ENCODE measurements at regions not wholly inside any gene's neighbourhood (a gene's known extent, or its start where the extent isn't known, plus 50 kb on each side); places are given as distances from the start of the nearest gene placed in this dataset.

DNA sequence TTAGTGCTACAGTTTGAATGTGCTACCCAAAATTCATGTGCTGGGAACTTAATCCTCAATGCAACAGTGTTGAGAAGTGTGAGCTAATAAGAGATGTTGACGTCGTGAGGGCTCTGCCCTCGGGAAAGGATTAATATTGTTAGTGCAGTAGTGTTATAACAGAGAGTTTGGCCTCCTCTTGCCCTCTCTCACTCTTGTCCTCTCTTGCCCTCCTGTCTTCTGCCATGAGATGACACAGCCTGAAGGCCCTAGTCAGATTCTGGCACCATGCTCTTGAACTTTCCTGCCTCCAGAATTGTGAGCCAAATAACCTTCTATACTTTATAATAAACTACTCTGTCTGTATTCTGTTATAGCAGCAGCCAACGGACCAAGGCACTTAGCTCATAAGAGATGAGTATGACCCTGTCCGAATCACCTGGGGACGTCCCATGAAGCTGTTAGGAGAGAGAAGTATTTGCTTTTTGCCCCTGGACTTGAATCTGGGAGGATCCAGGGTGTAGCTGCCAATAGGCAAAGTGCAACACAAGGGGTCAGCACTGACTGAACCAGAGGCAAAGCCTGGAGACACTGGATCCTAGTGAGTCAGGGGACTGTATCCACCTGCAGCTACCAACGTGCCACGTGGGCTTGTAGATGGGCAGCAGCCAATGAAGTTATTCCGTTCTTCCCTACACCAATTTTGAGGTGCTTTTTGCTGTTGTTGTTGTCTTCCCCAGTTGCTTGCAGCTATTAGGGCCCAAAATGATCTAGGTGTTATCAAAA, 233.7 kb downstream of the THBS2 start:
- Mint-ChIP-seq H3K27me3 (ENCODE audit: low read depth) (no peaks in the 10 kb centered on the region), H3K36me3 (peaks cover 2% of the 10 kb centered on the region), H3K4me1 (no peaks in the 10 kb centered on the region), H3K27ac (no peak overlapping the region), H3K4me3 (no peak overlapping the region), H3K9me3 (peaks cover 27% of the 10 kb centered on the region)
- DNase-seq (ENCODE audit: low spot score in 2 of 2, unreplicated experiment in 2 of 2): no peak
- TF ChIP-seq, protein P1, sequence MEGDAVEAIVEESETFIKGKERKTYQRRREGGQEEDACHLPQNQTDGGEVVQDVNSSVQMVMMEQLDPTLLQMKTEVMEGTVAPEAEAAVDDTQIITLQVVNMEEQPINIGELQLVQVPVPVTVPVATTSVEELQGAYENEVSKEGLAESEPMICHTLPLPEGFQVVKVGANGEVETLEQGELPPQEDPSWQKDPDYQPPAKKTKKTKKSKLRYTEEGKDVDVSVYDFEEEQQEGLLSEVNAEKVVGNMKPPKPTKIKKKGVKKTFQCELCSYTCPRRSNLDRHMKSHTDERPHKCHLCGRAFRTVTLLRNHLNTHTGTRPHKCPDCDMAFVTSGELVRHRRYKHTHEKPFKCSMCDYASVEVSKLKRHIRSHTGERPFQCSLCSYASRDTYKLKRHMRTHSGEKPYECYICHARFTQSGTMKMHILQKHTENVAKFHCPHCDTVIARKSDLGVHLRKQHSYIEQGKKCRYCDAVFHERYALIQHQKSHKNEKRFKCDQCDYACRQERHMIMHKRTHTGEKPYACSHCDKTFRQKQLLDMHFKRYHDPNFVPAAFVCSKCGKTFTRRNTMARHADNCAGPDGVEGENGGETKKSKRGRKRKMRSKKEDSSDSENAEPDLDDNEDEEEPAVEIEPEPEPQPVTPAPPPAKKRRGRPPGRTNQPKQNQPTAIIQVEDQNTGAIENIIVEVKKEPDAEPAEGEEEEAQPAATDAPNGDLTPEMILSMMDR (IDR thresholded peaks at IDR 0.05; ENCODE audit: unreplicated experiment): no peak

DNA sequence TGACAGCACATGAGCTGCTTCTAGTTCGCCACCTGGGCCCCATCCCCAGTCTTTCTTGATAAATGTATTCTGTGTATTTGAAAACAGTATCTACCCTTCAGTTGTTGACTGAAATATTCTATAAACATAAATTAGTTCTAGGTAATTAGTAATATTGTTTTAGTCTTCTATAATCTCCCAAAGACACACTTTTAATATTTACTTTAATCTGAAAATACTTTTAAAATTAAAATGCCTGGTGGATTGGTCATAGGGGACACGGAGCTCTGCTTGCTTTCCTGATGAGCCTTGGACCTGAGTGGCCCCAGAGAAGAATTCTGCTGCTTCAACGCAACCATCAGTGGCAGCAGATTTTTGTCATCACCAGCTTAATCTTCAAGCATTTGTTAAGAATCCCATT, 234.5 kb downstream of the THBS2 start:
- TF ChIP-seq, protein P1 (IDR thresholded peaks at IDR 0.05; ENCODE audit: unreplicated experiment): no peak
- DNase-seq (ENCODE audit: low spot score in 2 of 2, unreplicated experiment in 2 of 2): no peak
- Mint-ChIP-seq H3K36me3 (peaks cover 2% of the 10 kb centered on the region), H3K4me3 (no peak overlapping the region), H3K4me1 (no peaks in the 10 kb centered on the region), H3K9me3 (peaks cover 27% of the 10 kb centered on the region), H3K27ac (no peak overlapping the region), H3K27me3 (ENCODE audit: low read depth) (no peaks in the 10 kb centered on the region)

DNA sequence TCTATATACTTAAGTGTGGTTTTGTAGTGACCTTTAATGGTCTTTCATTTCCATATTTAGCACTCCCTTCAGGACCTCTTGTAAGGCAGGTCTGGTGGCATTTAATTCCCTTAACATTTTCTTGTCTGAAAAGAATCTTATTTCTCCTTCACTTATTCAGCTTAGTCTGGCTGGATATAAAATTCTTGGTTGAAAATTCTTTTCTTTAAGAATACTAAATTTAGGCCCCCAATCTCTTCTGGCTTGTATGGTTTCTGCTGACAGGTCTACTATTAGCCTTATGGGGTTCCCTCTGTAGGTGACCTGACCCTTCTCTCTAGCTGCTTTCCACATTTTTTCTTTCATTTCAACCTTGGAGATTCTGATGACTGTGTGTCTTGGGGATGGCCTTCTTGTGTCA, 236.9 kb downstream of the THBS2 start:
- DNase-seq (ENCODE audit: low spot score in 2 of 2, unreplicated experiment in 2 of 2): no peak
- TF ChIP-seq, protein P1 (IDR thresholded peaks at IDR 0.05; ENCODE audit: unreplicated experiment): no peak
- Mint-ChIP-seq H3K27me3 (ENCODE audit: low read depth) (no peaks in the 10 kb centered on the region), H3K4me1 (no peaks in the 10 kb centered on the region), H3K9me3 (peaks cover 27% of the 10 kb centered on the region), H3K36me3 (peaks cover 2% of the 10 kb centered on the region), H3K27ac (no peak overlapping the region), H3K4me3 (no peak overlapping the region)

DNA sequence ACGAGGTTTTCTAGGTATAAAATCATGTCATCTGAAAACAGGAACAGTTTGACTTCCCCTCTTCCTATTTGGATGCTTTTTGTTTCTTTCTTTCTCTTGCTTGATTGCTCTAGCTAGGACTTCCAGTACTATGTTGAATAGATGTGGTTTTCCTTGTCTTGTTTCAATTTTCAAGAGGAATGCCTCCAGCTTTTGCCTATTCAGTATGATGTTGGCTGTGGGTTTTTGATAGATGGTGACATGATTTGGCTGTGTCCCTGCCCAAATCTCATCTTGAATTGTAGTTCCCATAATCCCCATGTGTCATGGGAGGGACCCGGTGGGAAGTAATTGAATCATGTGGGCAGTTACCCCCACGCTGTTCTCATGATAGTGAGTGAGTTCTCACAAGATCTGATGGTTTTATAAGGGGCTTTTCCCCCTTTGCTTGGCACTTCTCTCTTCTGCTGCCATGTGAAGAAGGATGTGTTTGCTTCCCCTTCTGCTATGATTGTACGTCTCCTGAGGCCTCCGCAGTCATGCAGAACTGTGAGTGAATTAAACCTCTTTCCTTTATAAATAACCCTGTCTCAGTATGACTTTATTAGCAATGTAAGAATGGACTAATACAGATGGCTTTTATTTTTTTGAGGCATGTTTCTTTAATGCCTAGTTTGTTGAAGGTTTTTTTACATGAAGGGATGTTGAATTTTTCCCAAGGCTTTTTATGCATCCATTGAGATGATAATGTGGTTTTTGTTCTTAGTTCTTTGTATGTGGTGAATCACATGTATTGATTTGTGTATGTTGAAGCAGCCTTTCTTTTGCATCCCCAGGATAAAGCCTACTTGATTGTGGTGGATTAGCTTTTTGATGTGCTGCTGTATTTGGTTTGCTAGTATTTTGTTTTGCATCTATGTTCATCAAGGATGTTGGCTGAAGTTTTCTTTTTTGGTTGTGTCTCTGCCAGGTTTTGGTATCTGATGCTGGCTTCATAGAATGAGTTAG, 239.1 kb downstream of the THBS2 start:
- Mint-ChIP-seq H3K36me3 (peaks cover 2% of the 10 kb centered on the region), H3K9me3 (peaks cover 27% of the 10 kb centered on the region), H3K27me3 (ENCODE audit: low read depth) (no peaks in the 10 kb centered on the region), H3K4me1 (no peaks in the 10 kb centered on the region), H3K27ac (no peak overlapping the region), H3K4me3 (no peak overlapping the region)
- DNase-seq (ENCODE audit: low spot score in 2 of 2, unreplicated experiment in 2 of 2): no peak
- TF ChIP-seq, protein P1 (IDR thresholded peaks at IDR 0.05; ENCODE audit: unreplicated experiment): no peak

DNA sequence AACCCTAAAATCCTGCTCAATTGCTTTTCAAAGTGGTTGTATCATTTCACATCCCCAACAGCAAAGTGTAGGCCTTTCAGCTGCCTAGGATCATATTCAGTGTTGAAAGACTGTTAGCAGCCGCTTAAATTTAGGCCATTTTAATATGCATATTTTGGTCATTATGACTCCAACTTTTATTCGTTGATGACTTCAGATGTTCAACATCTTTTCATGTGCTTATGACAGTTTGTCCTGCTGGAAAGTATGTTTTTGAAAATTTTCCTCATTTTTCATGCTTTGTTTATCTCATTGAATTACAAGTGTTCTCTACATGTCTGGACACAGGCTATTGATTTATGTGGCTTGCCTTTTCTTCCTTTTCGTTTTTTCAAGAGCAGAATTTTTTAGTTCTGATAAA, 244.0 kb downstream of the THBS2 start:
- no peaks in the 10 kb centered on the region for H3K4me1 Mint-ChIP-seq
- no peak overlapping the region for H3K27ac Mint-ChIP-seq
- H3K27me3 Mint-ChIP-seq (ENCODE audit: low read depth): no peaks in the 10 kb centered on the region
- H3K9me3 Mint-ChIP-seq: peaks cover under 1% of the 10 kb centered on the region
- TF ChIP-seq, protein P1 (IDR thresholded peaks at IDR 0.05; ENCODE audit: unreplicated experiment): no peak
- no peaks in the 10 kb centered on the region for H3K36me3 Mint-ChIP-seq
- no peak overlapping the region for H3K4me3 Mint-ChIP-seq
- DNase-seq (ENCODE audit: low spot score in 2 of 2, unreplicated experiment in 2 of 2): no peak
